WTC11 (cell line): ENCODE measurements at regions not wholly inside any gene's neighbourhood (a gene's known extent, or its start where the extent isn't known, plus 50 kb on each side); places are given as distances from the start of the nearest gene placed in this dataset.

Experiments
- ATAC-seq: fragments of 200-7000 bp; cut with Tn5 transposase; 2 replicates; pipeline ENCODE4 v1.10.0; 2021; ENCODE audit warnings: mild to moderate bottlenecking, moderate library complexity
- CTCF ChIA-PET: fragments of 300-600 bp; sonication (Branson Sonifier 250); formaldehyde crosslinking; loops from one replicate; lab custom pipeline; 2021; ENCODE audit warnings: antibody characterized with exemption; lab: Charles Lee
- POLR2A ChIA-PET: fragments of 350-600 bp; sonication (Branson Sonifier 250); formaldehyde crosslinking; loops from one replicate; lab custom pipeline; 2021; ENCODE audit warnings: antibody characterized with exemption; lab: Charles Lee
- DNase-seq: peaks from one replicate; pipeline ENCODE4 v3.0.0; 2021; ENCODE audit warnings: low spot score
- H3K27ac Mint-ChIP-seq: 2 replicates; pipeline ENCODE4 v1.8.0; 2021; ENCODE audit warnings: mixed read lengths
- H3K27me3 Mint-ChIP-seq: 2 replicates; pipeline ENCODE4 v1.8.0; 2021; ENCODE audit warnings: low read depth, mild to moderate bottlenecking, moderate library complexity, mixed read lengths
- H3K36me3 Mint-ChIP-seq: 2 replicates; pipeline ENCODE4 v1.8.0; 2021; ENCODE audit warnings: mixed read lengths
- H3K4me1 Mint-ChIP-seq: 2 replicates; pipeline ENCODE4 v1.8.0; 2022; ENCODE audit warnings: mixed read lengths
- H3K4me3 Mint-ChIP-seq: 2 replicates; pipeline ENCODE4 v1.8.0; 2021; ENCODE audit warnings: mild to moderate bottlenecking, moderate library complexity, mixed read lengths
- H3K9me3 Mint-ChIP-seq: 2 replicates; pipeline ENCODE4 v1.8.0; 2021; ENCODE audit warnings: mixed read lengths
- ATF3 ChIP-seq: sonication (generic); formaldehyde crosslinking; conservative IDR thresholded peaks from 2 replicates; pipeline ENCODE4 v1.8.1; 2022; ENCODE audit warnings: mild to moderate bottlenecking, missing genetic modification reagents
- CBFB ChIP-seq: sonication (generic); formaldehyde crosslinking; IDR thresholded peaks from 2 replicates; pipeline ENCODE4 v1.8.1; 2022; ENCODE audit warnings: mild to moderate bottlenecking, low read depth, missing genetic modification reagents
- CREM ChIP-seq: sonication (generic); formaldehyde crosslinking; IDR thresholded peaks from 2 replicates; pipeline ENCODE4 v1.8.1; 2022; ENCODE audit warnings: mild to moderate bottlenecking, missing genetic modification reagents, moderate library complexity
- CTCF ChIP-seq: fragments of 200-600 bp; IDR thresholded peaks from 2 replicates; pipeline ENCODE4 v1.8.0; 2022; ENCODE audit warnings: antibody characterized with exemption
- ERG ChIP-seq: fragments of 250-450 bp; sonication (Bioruptor Pico); IDR thresholded peaks from 2 replicates; pipeline ENCODE4 v1.8.0; 2021; ENCODE audit warnings: mild to moderate bottlenecking
- FOXP1 ChIP-seq: sonication (generic); formaldehyde crosslinking; IDR thresholded peaks from 2 replicates; pipeline ENCODE4 v1.8.0; 2022; ENCODE audit warnings: missing genetic modification reagents, mild to moderate bottlenecking, moderate library complexity, borderline replicate concordance
- GTF2I ChIP-seq: fragments of 250-450 bp; sonication (Bioruptor Pico); conservative IDR thresholded peaks from 2 replicates; pipeline ENCODE4 v1.4.0; 2021; ENCODE audit warnings: mild to moderate bottlenecking
- KAT7 ChIP-seq: sonication (generic); formaldehyde crosslinking; IDR thresholded peaks from 2 replicates; pipeline ENCODE4 v1.8.1; 2023; ENCODE audit warnings: missing genetic modification reagents, mild to moderate bottlenecking, borderline replicate concordance
- MXD4 ChIP-seq: fragments of 250-450 bp; sonication (Bioruptor Pico); IDR thresholded peaks from 2 replicates; pipeline ENCODE4 v1.8.0; 2021; ENCODE audit warnings: mild to moderate bottlenecking, moderate library complexity, borderline replicate concordance
- MYBL2 ChIP-seq: sonication (generic); formaldehyde crosslinking; IDR thresholded peaks from 2 replicates; pipeline ENCODE4 v1.8.1; 2023; ENCODE audit warnings: mild to moderate bottlenecking, moderate library complexity, missing genetic modification reagents
- NFATC4 ChIP-seq: fragments of 250-450 bp; sonication (Bioruptor Pico); IDR thresholded peaks from 2 replicates; pipeline ENCODE4 v1.9.0; 2021; ENCODE audit warnings: mild to moderate bottlenecking
- NFYB ChIP-seq: sonication (generic); formaldehyde crosslinking; conservative IDR thresholded peaks from 2 replicates; pipeline ENCODE4 v1.8.0; 2022; ENCODE audit warnings: low read depth, missing genetic modification reagents
- NR3C1 ChIP-seq: sonication (generic); formaldehyde crosslinking; conservative IDR thresholded peaks from 2 replicates; pipeline ENCODE4 v1.8.1; 2023; ENCODE audit warnings: low read depth, mild to moderate bottlenecking, missing genetic modification reagents
- PRDM15 ChIP-seq: sonication (generic); formaldehyde crosslinking; IDR thresholded peaks from 2 replicates; pipeline ENCODE4 v1.8.0; 2022; ENCODE audit warnings: missing genetic modification reagents
- SMAD3 ChIP-seq: sonication (generic); formaldehyde crosslinking; IDR thresholded peaks from 2 replicates; pipeline ENCODE4 v1.8.0; 2022; ENCODE audit warnings: missing genetic modification reagents, mild to moderate bottlenecking, borderline replicate concordance
- SMAD4 ChIP-seq: sonication (generic); formaldehyde crosslinking; IDR thresholded peaks from 2 replicates; pipeline ENCODE4 v1.8.0; 2022; ENCODE audit warnings: mild to moderate bottlenecking, missing genetic modification reagents
- TEAD1 ChIP-seq: sonication (generic); formaldehyde crosslinking; IDR thresholded peaks from 2 replicates; pipeline ENCODE4 v1.8.0; 2022; ENCODE audit warnings: mild to moderate bottlenecking, missing genetic modification reagents
- ZMAT4 ChIP-seq: fragments of 250-450 bp; sonication (Bioruptor Pico); IDR thresholded peaks from 2 replicates; pipeline ENCODE4 v1.9.0; 2021; ENCODE audit warnings: mild to moderate bottlenecking
- ZNF121 ChIP-seq: sonication (generic); formaldehyde crosslinking; IDR thresholded peaks from 2 replicates; pipeline ENCODE4 v1.8.0; 2023; ENCODE audit warnings: missing genetic modification reagents
- ZNF425 ChIP-seq: fragments of 250-450 bp; sonication (Bioruptor Pico); conservative IDR thresholded peaks from 2 replicates; pipeline ENCODE4 v1.9.0; 2021; ENCODE audit warnings: mild to moderate bottlenecking
- ZSCAN18 ChIP-seq: fragments of 250-450 bp; sonication (Bioruptor Pico); IDR thresholded peaks from 2 replicates; pipeline ENCODE4 v2.1.2; 2022; ENCODE audit warnings: mild to moderate bottlenecking, moderate library complexity

- no peak for DNase-seq
- TF ChIP-seq ERG (CRISPR knock-in tag) (no peak), FOXP1 (CRISPR knock-in tag) (no peak), MYBL2 (no peak), PRDM15 (CRISPR knock-in tag) (no peak), ZMAT4 (no peak), CREM (CRISPR knock-in tag) (no peak), GTF2I (no peak), CBFB (CRISPR knock-in tag) (no peak), MXD4 (CRISPR knock-in tag) (no peak), KAT7 (CRISPR knock-in tag) (no peak), NR3C1 (CRISPR knock-in tag) (no peak), ATF3 (CRISPR knock-in tag) (no peak)
- TF ChIP-seq, all 79 proteins: peak for 0
- CTCF ChIA-PET = no interaction called here
- no peak overlapping the region for H3K4me3 Mint-ChIP-seq
- H3K9me3 Mint-ChIP-seq = peaks cover 3% of the 10 kb centered on the region; the same call in 1 of the 2 replicates
- no peak for ATAC-seq
- no peaks in the 10 kb centered on the region for H3K36me3 Mint-ChIP-seq
- no peaks in the 10 kb centered on the region; the same call in 1 of the 2 replicates for H3K27me3 Mint-ChIP-seq
- H3K4me1 Mint-ChIP-seq = peaks cover 15% of the 10 kb centered on the region
- POLR2A ChIA-PET = no interaction called here
- H3K27ac Mint-ChIP-seq = no peak overlapping the region
Measured at GRCh38 chr2:60282886-60283285, 270.6 kb downstream of the BCL11A start.

- ChIA-PET POLR2A (no interaction called here), CTCF (no interaction called here)
- Mint-ChIP-seq H3K27me3 (no peaks in the 10 kb centered on the region), H3K36me3 (no peaks in the 10 kb centered on the region), H3K4me1 (peaks cover 15% of the 10 kb centered on the region), H3K4me3 (no peak overlapping the region), H3K9me3 (no peaks in the 10 kb centered on the region), H3K27ac (no peak overlapping the region)
- no peak for ATAC-seq
- DNase-seq = no peak
- no peak for TF ChIP-seq GTF2I
- TF ChIP-seq NFATC4 (CRISPR knock-in tag) = no peak
- TF ChIP-seq SMAD3 (CRISPR knock-in tag) = no peak
- no peak for TF ChIP-seq TEAD1 (CRISPR knock-in tag)
- no peak for TF ChIP-seq NFYB (CRISPR knock-in tag)
- no peak for TF ChIP-seq ZNF121 (CRISPR knock-in tag)
- TF ChIP-seq MYBL2 = no peak
Measured at GRCh38 chr2:60281730-60282129, 271.7 kb downstream of the BCL11A start.

GRCh38 chr2:60280238-60280637 lies 273.2 kb downstream of the BCL11A start:
- 0 out of 2 replicates have a peak, but pooled peaks cover 3% of the 10 kb centered on the region for H3K36me3 Mint-ChIP-seq
- ATAC-seq = no peak
- ChIA-PET POLR2A (no interaction called here), CTCF (no interaction called here)
- peaks cover 4% of the 10 kb centered on the region; the same call in 1 of the 2 replicates for H3K4me1 Mint-ChIP-seq
- no peak for DNase-seq
- H3K27ac Mint-ChIP-seq = no peak overlapping the region
- no peak overlapping the region for H3K4me3 Mint-ChIP-seq
- H3K9me3 Mint-ChIP-seq = peaks cover 5% of the 10 kb centered on the region
- H3K27me3 Mint-ChIP-seq = no peaks in the 10 kb centered on the region
- TF ChIP-seq ZNF425 (CRISPR knock-in tag) (no peak), CTCF (no peak), SMAD4 (no peak), ZSCAN18 (CRISPR knock-in tag) (no peak)
